ENCODE measurements at regions not wholly inside any gene's neighbourhood (a gene's known extent, or its start where the extent isn't known, plus 50 kb on each side); places are given as distances from the start of the nearest gene placed in this dataset.

GRCh38 chr11:19661827-19662226 lies 50.8 kb upstream of the NAV2 start:
- no peak overlapping the region for H3K9ac ChIP-seq (ENCODE audit: low read length)
- peaks cover 16% of the 10 kb centered on the region for H3K4me1 ChIP-seq (ENCODE audit: control insufficient read depth, insufficient read depth, low read length)
- peaks cover 5% of the 10 kb centered on the region for H3K36me3 ChIP-seq (ENCODE audit: control insufficient read depth, insufficient read depth, low read length, severe bottlenecking)
- H3K27me3 ChIP-seq (replicated peaks; ENCODE audit: control insufficient read depth, insufficient read depth, low read length) = no peaks in the 10 kb centered on the region
- H3K9me3 ChIP-seq (ENCODE audit: control insufficient read depth, low read length) = no peaks in the 10 kb centered on the region
- no peak overlapping the region for H3K4me3 ChIP-seq (ENCODE audit: low read length)
- no peak for DNase-seq (ENCODE audit: low read depth)

- DNase-seq (ENCODE audit: low read depth) = no peak
- Histone ChIP-seq H3K9ac (ENCODE audit: low read length) (no peak overlapping the region), H3K36me3 (ENCODE audit: control insufficient read depth, insufficient read depth, low read length, severe bottlenecking) (no peaks in the 10 kb centered on the region), H3K9me3 (ENCODE audit: control insufficient read depth, low read length) (no peaks in the 10 kb centered on the region), H3K27me3 (replicated peaks; ENCODE audit: control insufficient read depth, insufficient read depth, low read length) (no peaks in the 10 kb centered on the region), H3K4me1 (ENCODE audit: control insufficient read depth, insufficient read depth, low read length) (peaks cover 7% of the 10 kb centered on the region), H3K4me3 (ENCODE audit: low read length) (no peak overlapping the region)
These were observed 52.6 kb upstream of the NAV2 start for GRCh38 chr11:19660076-19660475.

- no peak overlapping the region for H3K4me3 ChIP-seq (ENCODE audit: low read length)
- H3K27me3 ChIP-seq (replicated peaks; ENCODE audit: control insufficient read depth, insufficient read depth, low read length) = no peaks in the 10 kb centered on the region
- no peak overlapping the region for H3K9ac ChIP-seq (ENCODE audit: low read length)
- H3K4me1 ChIP-seq (ENCODE audit: control insufficient read depth, insufficient read depth, low read length) = peaks cover 1% of the 10 kb centered on the region
- no peak for DNase-seq (ENCODE audit: low read depth)
- H3K9me3 ChIP-seq (ENCODE audit: control insufficient read depth, low read length) = no peaks in the 10 kb centered on the region
- no peaks in the 10 kb centered on the region for H3K36me3 ChIP-seq (ENCODE audit: control insufficient read depth, insufficient read depth, low read length, severe bottlenecking)
These were observed 53.1 kb upstream of the NAV2 start for GRCh38 chr11:19659529-19659928.

GRCh38 chr11:19658344-19658743 lies 54.3 kb upstream of the NAV2 start:
- DNase-seq (ENCODE audit: low read depth) = no peak

GRCh38 chr11:19656140-19656541 lies 56.5 kb upstream of the NAV2 start:
- no peaks in the 10 kb centered on the region for H3K9me3 ChIP-seq (ENCODE audit: control insufficient read depth, low read length)
- no peak overlapping the region for H3K9ac ChIP-seq (ENCODE audit: low read length)
- no peaks in the 10 kb centered on the region for H3K27me3 ChIP-seq (replicated peaks; ENCODE audit: control insufficient read depth, insufficient read depth, low read length)
- no peak overlapping the region for H3K4me3 ChIP-seq (ENCODE audit: low read length)
- no peaks in the 10 kb centered on the region for H3K4me1 ChIP-seq (ENCODE audit: control insufficient read depth, insufficient read depth, low read length)
- no peak for DNase-seq (ENCODE audit: low read depth)
- no peaks in the 10 kb centered on the region for H3K36me3 ChIP-seq (ENCODE audit: control insufficient read depth, insufficient read depth, low read length, severe bottlenecking)

More at GRCh38 chr11:19658344-19658743, 54.3 kb upstream of the NAV2 start:
- H3K27me3 ChIP-seq (replicated peaks; ENCODE audit: control insufficient read depth, insufficient read depth, low read length) = no peaks in the 10 kb centered on the region
- no peak overlapping the region for H3K4me3 ChIP-seq (ENCODE audit: low read length)
- H3K9me3 ChIP-seq (ENCODE audit: control insufficient read depth, low read length) = no peaks in the 10 kb centered on the region
- H3K4me1 ChIP-seq (ENCODE audit: control insufficient read depth, insufficient read depth, low read length) = no peaks in the 10 kb centered on the region
- no peaks in the 10 kb centered on the region for H3K36me3 ChIP-seq (ENCODE audit: control insufficient read depth, insufficient read depth, low read length, severe bottlenecking)
- no peak overlapping the region for H3K9ac ChIP-seq (ENCODE audit: low read length)

GRCh38 chr11:19652623-19653375 lies 59.8 kb upstream of the NAV2 start:
- H3K27me3 ChIP-seq (replicated peaks; ENCODE audit: control insufficient read depth, insufficient read depth, low read length) = no peaks in the 10 kb centered on the region
- no peak overlapping the region for H3K9ac ChIP-seq (ENCODE audit: low read length)
- H3K4me3 ChIP-seq (ENCODE audit: low read length) = no peak overlapping the region
- H3K9me3 ChIP-seq (ENCODE audit: control insufficient read depth, low read length) = no peaks in the 10 kb centered on the region
- DNase-seq (ENCODE audit: low read depth) = no peak
- H3K4me1 ChIP-seq (ENCODE audit: control insufficient read depth, insufficient read depth, low read length) = no peaks in the 10 kb centered on the region
- H3K36me3 ChIP-seq (ENCODE audit: control insufficient read depth, insufficient read depth, low read length, severe bottlenecking) = no peaks in the 10 kb centered on the region

- peaks cover 10% of the 10 kb centered on the region for H3K4me1 ChIP-seq (ENCODE audit: control insufficient read depth, insufficient read depth, low read length)
- H3K36me3 ChIP-seq (ENCODE audit: control insufficient read depth, insufficient read depth, low read length, severe bottlenecking) = no peaks in the 10 kb centered on the region
- H3K9me3 ChIP-seq (ENCODE audit: control insufficient read depth, low read length) = no peaks in the 10 kb centered on the region
- no peak for DNase-seq (ENCODE audit: low read depth)
- no peaks in the 10 kb centered on the region for H3K27me3 ChIP-seq (replicated peaks; ENCODE audit: control insufficient read depth, insufficient read depth, low read length)
- H3K9ac ChIP-seq (ENCODE audit: low read length) = no peak overlapping the region
- H3K4me3 ChIP-seq (ENCODE audit: low read length) = no peak overlapping the region
These were observed 61.0 kb upstream of the NAV2 start for GRCh38 chr11:19651653-19652052.

- DNase-seq (ENCODE audit: low read depth) = no peak
- H3K27me3 ChIP-seq (replicated peaks; ENCODE audit: control insufficient read depth, insufficient read depth, low read length) = no peaks in the 10 kb centered on the region
- H3K4me1 ChIP-seq (ENCODE audit: control insufficient read depth, insufficient read depth, low read length) = peaks cover 16% of the 10 kb centered on the region
- no peak overlapping the region for H3K9ac ChIP-seq (ENCODE audit: low read length)
- no peak overlapping the region for H3K4me3 ChIP-seq (ENCODE audit: low read length)
- no peaks in the 10 kb centered on the region for H3K9me3 ChIP-seq (ENCODE audit: control insufficient read depth, low read length)
- no peaks in the 10 kb centered on the region for H3K36me3 ChIP-seq (ENCODE audit: control insufficient read depth, insufficient read depth, low read length, severe bottlenecking)
These were observed 61.6 kb upstream of the NAV2 start for GRCh38 chr11:19651028-19651427.

GRCh38 chr11:19650467-19650866 lies 62.2 kb upstream of the NAV2 start:
- no peak for DNase-seq (ENCODE audit: low read depth)
- Histone ChIP-seq H3K9me3 (ENCODE audit: control insufficient read depth, low read length) (no peaks in the 10 kb centered on the region), H3K27me3 (replicated peaks; ENCODE audit: control insufficient read depth, insufficient read depth, low read length) (no peaks in the 10 kb centered on the region), H3K4me3 (ENCODE audit: low read length) (no peak overlapping the region), H3K9ac (ENCODE audit: low read length) (no peak overlapping the region), H3K36me3 (ENCODE audit: control insufficient read depth, insufficient read depth, low read length, severe bottlenecking) (no peaks in the 10 kb centered on the region), H3K4me1 (ENCODE audit: control insufficient read depth, insufficient read depth, low read length) (peaks cover 18% of the 10 kb centered on the region)

- Histone ChIP-seq H3K27me3 (replicated peaks; ENCODE audit: control insufficient read depth, insufficient read depth, low read length) (no peaks in the 10 kb centered on the region), H3K9ac (ENCODE audit: low read length) (no peak overlapping the region), H3K4me3 (ENCODE audit: low read length) (no peak overlapping the region), H3K4me1 (ENCODE audit: control insufficient read depth, insufficient read depth, low read length) (peaks cover 18% of the 10 kb centered on the region), H3K36me3 (ENCODE audit: control insufficient read depth, insufficient read depth, low read length, severe bottlenecking) (no peaks in the 10 kb centered on the region), H3K9me3 (ENCODE audit: control insufficient read depth, low read length) (no peaks in the 10 kb centered on the region)
- DNase-seq (ENCODE audit: low read depth) = no peak
These were observed 62.9 kb upstream of the NAV2 start for GRCh38 chr11:19649751-19650150.

GRCh38 chr11:19648321-19648720 lies 64.3 kb upstream of the NAV2 start:
- H3K36me3 ChIP-seq (ENCODE audit: control insufficient read depth, insufficient read depth, low read length, severe bottlenecking) = no peaks in the 10 kb centered on the region
- no peak for DNase-seq (ENCODE audit: low read depth)
- no peak overlapping the region for H3K4me3 ChIP-seq (ENCODE audit: low read length)
- no peaks in the 10 kb centered on the region for H3K9me3 ChIP-seq (ENCODE audit: control insufficient read depth, low read length)
- H3K4me1 ChIP-seq (ENCODE audit: control insufficient read depth, insufficient read depth, low read length) = peaks cover 18% of the 10 kb centered on the region
- no peaks in the 10 kb centered on the region for H3K27me3 ChIP-seq (replicated peaks; ENCODE audit: control insufficient read depth, insufficient read depth, low read length)
- no peak overlapping the region for H3K9ac ChIP-seq (ENCODE audit: low read length)

- Histone ChIP-seq H3K36me3 (ENCODE audit: control insufficient read depth, insufficient read depth, low read length, severe bottlenecking) (no peaks in the 10 kb centered on the region), H3K27me3 (replicated peaks; ENCODE audit: control insufficient read depth, insufficient read depth, low read length) (no peaks in the 10 kb centered on the region), H3K9ac (ENCODE audit: low read length) (no peak overlapping the region), H3K9me3 (ENCODE audit: control insufficient read depth, low read length) (no peaks in the 10 kb centered on the region), H3K4me3 (ENCODE audit: low read length) (no peak overlapping the region), H3K4me1 (ENCODE audit: control insufficient read depth, insufficient read depth, low read length) (peaks cover 20% of the 10 kb centered on the region)
- no peak for DNase-seq (ENCODE audit: low read depth)
These were observed 64.8 kb upstream of the NAV2 start for GRCh38 chr11:19647816-19648215.
